Caco-2 (cell line): ENCODE measurements at regions not wholly inside any gene's neighbourhood (a gene's known extent, or its start where the extent isn't known, plus 50 kb on each side); places are given as distances from the start of the nearest gene placed in this dataset.

ENCODE experiments used
- BruUV-seq: library from RNA; stranded (reverse); fragments of 400-500 nt; replicated peaks from 2 replicates; lab custom pipeline; 2021; lab: Mats Ljungman, UMichigan
- CTCF ChIA-PET: fragments of 300-600 bp; sonication (Branson Sonifier 250); formaldehyde crosslinking; loops from one replicate; lab custom pipeline; 2022; ENCODE audit warnings: antibody characterized with exemption; lab: Charles Lee
- POLR2A ChIA-PET: fragments of 300-600 bp; sonication (Branson Sonifier 250); formaldehyde crosslinking; loops from one replicate; lab custom pipeline; 2022; ENCODE audit warnings: antibody characterized with exemption; lab: Charles Lee
- DNase-seq, 2 experiments: peaks; one replicate each; pipeline versions ENCODE4 v3.0.0 to v3.0.0-alpha.2; 2020 to 2022
- H3K27me3 ChIP-seq: replicated peaks from 2 replicates; pipeline ENCODE4 v1.6.0; 2011; ENCODE audit warnings: low read length; ENCODE audit not compliant: control insufficient read depth, insufficient read depth
- H3K36me3 ChIP-seq: 2 replicates; pipeline ENCODE4 v1.5.1; 2011; ENCODE audit warnings: low read length; ENCODE audit not compliant: control insufficient read depth, insufficient read depth
- H3K4me1 ChIP-seq: fragments of 250-450 bp; sonication (Bioruptor Pico); 2 replicates; pipeline ENCODE4 v1.5.1; 2020; ENCODE audit warnings: mild to moderate bottlenecking
- H3K4me3 ChIP-seq: 2 replicates; pipeline ENCODE4 v1.5.1; 2011; ENCODE audit warnings: low read depth, mild to moderate bottlenecking, control low read depth, low read length
- H3K9me3 ChIP-seq: fragments of 250-450 bp; sonication (Bioruptor Pico); 2 replicates; pipeline ENCODE4 v1.5.1; 2020; ENCODE audit warnings: mild to moderate bottlenecking, moderate library complexity
- H3K27ac Mint-ChIP-seq: one replicate; pipeline ENCODE4 v1.8.0; 2022; ENCODE audit warnings: mixed read lengths; ENCODE audit not compliant: unreplicated experiment
- H3K27me3 Mint-ChIP-seq: one replicate; pipeline ENCODE4 v1.8.0; 2022; ENCODE audit warnings: mixed read lengths; ENCODE audit not compliant: insufficient read depth, unreplicated experiment
- H3K36me3 Mint-ChIP-seq: one replicate; pipeline ENCODE4 v1.8.0; 2022; ENCODE audit warnings: mild to moderate bottlenecking, mixed read lengths; ENCODE audit not compliant: insufficient read depth, unreplicated experiment
- H3K4me1 Mint-ChIP-seq: one replicate; pipeline ENCODE4 v1.8.0; 2022; ENCODE audit warnings: low read depth, mixed read lengths; ENCODE audit not compliant: unreplicated experiment
- H3K4me3 Mint-ChIP-seq: one replicate; pipeline ENCODE4 v1.8.0; 2022; ENCODE audit warnings: mild to moderate bottlenecking, moderate library complexity, mixed read lengths; ENCODE audit not compliant: unreplicated experiment
- H3K9me3 Mint-ChIP-seq: one replicate; pipeline ENCODE4 v1.8.0; 2022; ENCODE audit warnings: mixed read lengths; ENCODE audit not compliant: unreplicated experiment
- CTCF ChIP-seq, 2 experiments: fragments of 200-600 bp in 1 of 2; IDR thresholded peaks; 1 replicate in 1 of 2; 2 replicates in 1 of 2; pipeline versions ENCODE4 v1.5.1 to v1.8.0; 2011 to 2022; ENCODE audit warnings: antibody characterized with exemption in 1 of 2, control low read depth in 1 of 2, inconsistent platforms in 1 of 2, low read depth in 1 of 2, low read length in 1 of 2, mild to moderate bottlenecking in 1 of 2, moderate library complexity in 1 of 2; ENCODE audit not compliant: insufficient read depth in 1 of 2, severe bottlenecking in 1 of 2, unreplicated experiment in 1 of 2
- intact Hi-C: fragments of 100-400 bp; cut with micrococcal nuclease; formaldehyde crosslinking; loops from one replicate; pipeline ENCODE4 v1.10.0; 2022; ENCODE audit not compliant: unreplicated experiment

DNA sequence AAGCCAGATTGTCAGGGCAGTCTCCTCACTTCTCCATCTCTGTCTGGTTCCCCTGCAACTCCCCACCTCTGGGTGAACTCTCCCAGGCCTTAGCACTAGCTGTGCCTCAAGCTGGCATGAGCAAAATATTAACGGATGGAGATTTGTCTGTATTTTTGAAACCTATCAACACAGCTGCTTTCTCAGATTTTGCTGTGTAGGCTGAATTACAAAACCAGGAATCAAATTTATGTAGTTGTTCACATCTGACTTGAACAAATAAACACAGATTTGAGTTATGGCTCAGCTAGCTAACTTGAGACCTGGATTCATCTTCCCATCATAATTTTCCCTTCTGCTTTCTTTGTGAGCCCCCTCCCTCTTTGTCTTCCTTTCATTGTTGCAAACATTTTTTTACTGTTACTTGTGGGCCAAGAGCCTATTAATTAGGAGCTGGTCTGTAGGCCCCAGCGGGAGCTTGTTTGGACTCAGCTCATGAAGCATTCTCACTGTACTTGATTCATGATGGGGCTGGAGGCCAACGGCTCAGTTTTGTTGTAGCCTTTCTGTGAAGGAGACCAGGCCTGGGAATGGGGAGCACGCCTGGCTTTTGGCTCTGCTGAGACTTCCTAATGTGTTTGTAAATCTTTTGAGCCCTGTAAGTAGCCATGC is 164.1 kb upstream of the GATA6 start:
- CTCF ChIA-PET, result no interaction called here
- no peak for DNase-seq
- H3K36me3 Mint-ChIP-seq, result peaks cover 9% of the 10 kb centered on the region
- H3K4me1 ChIP-seq, result peaks cover 28% of the 10 kb centered on the region
- no peaks in the 10 kb centered on the region for H3K27me3 Mint-ChIP-seq
- H3K27me3 ChIP-seq, result no peaks in the 10 kb centered on the region
- H3K4me1 Mint-ChIP-seq, result peaks cover 33% of the 10 kb centered on the region
- H3K4me3 Mint-ChIP-seq, result no peak overlapping the region
- TF ChIP-seq CTCF (IDR thresholded peaks at IDR 0.05; ENCODE audit: insufficient read depth in 1 of 2, low read depth in 1 of 2, low read length in 1 of 2, severe bottlenecking in 1 of 2, unreplicated experiment in 1 of 2), result no peak
- POLR2A ChIA-PET, result interaction anchor here (0.6 kb wide), 1 partner anchor 37 kb away, joined by 3 read pairs; no protein-coding TSS in a partner anchor
- H3K9me3 Mint-ChIP-seq, result peaks cover 5% of the 10 kb centered on the region
- H3K9me3 ChIP-seq, result peaks cover 11% of the 10 kb centered on the region; the same call in 1 of the 2 replicates
- no peak overlapping the region for H3K4me3 ChIP-seq
- H3K27ac Mint-ChIP-seq, result peak overlapping the region; percentile 66
- intact Hi-C loops, result no loop called here
- H3K36me3 ChIP-seq, result no peaks in the 10 kb centered on the region
- no TSS peak for BruUV-seq

DNA sequence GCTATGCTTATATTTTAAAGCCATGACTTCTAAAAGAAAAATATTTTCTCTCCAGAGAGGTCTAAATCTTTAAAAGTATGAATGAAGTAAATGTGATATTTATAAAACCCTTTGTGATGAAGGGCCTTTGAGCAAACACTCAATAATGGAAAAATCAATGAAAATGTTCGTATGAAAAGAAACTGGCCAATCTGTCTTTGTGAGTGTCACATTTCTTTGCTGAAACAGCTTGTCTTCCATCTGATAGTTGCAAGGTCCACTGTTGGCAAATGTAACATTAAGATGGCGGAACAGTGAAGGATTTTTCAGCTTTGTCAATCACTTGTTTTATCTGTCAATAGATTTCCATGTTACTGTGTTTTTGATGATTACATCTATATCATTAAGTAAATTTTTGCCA is 162.9 kb upstream of the GATA6 start:
- TF ChIP-seq CTCF (IDR thresholded peaks at IDR 0.05; ENCODE audit: insufficient read depth in 1 of 2, low read depth in 1 of 2, low read length in 1 of 2, severe bottlenecking in 1 of 2, unreplicated experiment in 1 of 2), result no peak
- intact Hi-C loops, result no loop called here
- Histone ChIP-seq H3K36me3 (no peaks in the 10 kb centered on the region), H3K4me1 (peaks cover 20% of the 10 kb centered on the region), H3K4me3 (no peak overlapping the region), H3K9me3 (peaks cover 11% of the 10 kb centered on the region; the same call in 1 of the 2 replicates), H3K27me3 (no peaks in the 10 kb centered on the region)
- H3K27me3 Mint-ChIP-seq, result no peaks in the 10 kb centered on the region
- H3K4me1 Mint-ChIP-seq, result peaks cover 30% of the 10 kb centered on the region
- CTCF ChIA-PET, result no interaction called here
- H3K36me3 Mint-ChIP-seq, result peaks cover 8% of the 10 kb centered on the region
- peaks cover 10% of the 10 kb centered on the region for H3K9me3 Mint-ChIP-seq
- H3K4me3 Mint-ChIP-seq, result no peak overlapping the region
- H3K27ac Mint-ChIP-seq, result peak overlapping the region; percentile 66
- DNase-seq, result no peak
- POLR2A ChIA-PET, result no interaction called here
- BruUV-seq, result no TSS peak

GRCh38 chr18:22009242-22009641 is 160.1 kb upstream of the GATA6 start:
- no peak overlapping the region for H3K4me3 Mint-ChIP-seq
- no peak overlapping the region for H3K27ac Mint-ChIP-seq
- peaks cover 13% of the 10 kb centered on the region for H3K4me1 Mint-ChIP-seq
- peaks cover 23% of the 10 kb centered on the region for H3K9me3 ChIP-seq
- POLR2A ChIA-PET, result no interaction called here
- no peaks in the 10 kb centered on the region for H3K4me1 ChIP-seq
- H3K27me3 ChIP-seq, result no peaks in the 10 kb centered on the region
- BruUV-seq, result no TSS peak
- H3K9me3 Mint-ChIP-seq, result peaks cover 30% of the 10 kb centered on the region
- CTCF ChIA-PET, result no interaction called here
- DNase-seq, result no peak
- H3K36me3 ChIP-seq, result no peaks in the 10 kb centered on the region
- H3K4me3 ChIP-seq, result no peak overlapping the region
- intact Hi-C loops, result no loop called here
- H3K36me3 Mint-ChIP-seq, result no peaks in the 10 kb centered on the region
- no peak for TF ChIP-seq CTCF (IDR thresholded peaks at IDR 0.05; ENCODE audit: insufficient read depth in 1 of 2, low read depth in 1 of 2, low read length in 1 of 2, severe bottlenecking in 1 of 2, unreplicated experiment in 1 of 2)
- H3K27me3 Mint-ChIP-seq, result no peaks in the 10 kb centered on the region
